ENCODE measurements at regions not wholly inside any gene's neighbourhood (a gene's known extent, or its start where the extent isn't known, plus 50 kb on each side); places are given as distances from the start of the nearest gene placed in this dataset.

DNA sequence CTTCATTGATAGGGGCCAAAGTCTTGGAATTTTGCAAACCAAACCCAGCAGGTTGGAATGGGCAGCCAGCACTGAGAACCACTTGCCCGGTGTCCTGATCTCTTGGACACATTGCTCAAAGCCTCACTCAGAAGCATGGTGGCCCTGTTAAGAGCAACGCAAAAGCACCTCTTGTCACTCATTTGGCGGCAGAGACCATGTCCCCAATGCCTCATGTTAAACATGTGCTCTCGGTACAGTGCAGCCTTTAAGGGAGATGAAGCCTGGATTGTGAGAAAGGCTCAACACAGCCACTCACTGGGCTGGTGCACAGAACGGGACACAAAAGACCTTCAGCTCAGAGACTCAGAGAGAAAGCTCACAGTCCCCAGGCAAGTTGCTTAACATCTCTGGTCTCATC lies 298.4 kb upstream of the PRDM1 start:
- TF ChIP-seq, protein P1, sequence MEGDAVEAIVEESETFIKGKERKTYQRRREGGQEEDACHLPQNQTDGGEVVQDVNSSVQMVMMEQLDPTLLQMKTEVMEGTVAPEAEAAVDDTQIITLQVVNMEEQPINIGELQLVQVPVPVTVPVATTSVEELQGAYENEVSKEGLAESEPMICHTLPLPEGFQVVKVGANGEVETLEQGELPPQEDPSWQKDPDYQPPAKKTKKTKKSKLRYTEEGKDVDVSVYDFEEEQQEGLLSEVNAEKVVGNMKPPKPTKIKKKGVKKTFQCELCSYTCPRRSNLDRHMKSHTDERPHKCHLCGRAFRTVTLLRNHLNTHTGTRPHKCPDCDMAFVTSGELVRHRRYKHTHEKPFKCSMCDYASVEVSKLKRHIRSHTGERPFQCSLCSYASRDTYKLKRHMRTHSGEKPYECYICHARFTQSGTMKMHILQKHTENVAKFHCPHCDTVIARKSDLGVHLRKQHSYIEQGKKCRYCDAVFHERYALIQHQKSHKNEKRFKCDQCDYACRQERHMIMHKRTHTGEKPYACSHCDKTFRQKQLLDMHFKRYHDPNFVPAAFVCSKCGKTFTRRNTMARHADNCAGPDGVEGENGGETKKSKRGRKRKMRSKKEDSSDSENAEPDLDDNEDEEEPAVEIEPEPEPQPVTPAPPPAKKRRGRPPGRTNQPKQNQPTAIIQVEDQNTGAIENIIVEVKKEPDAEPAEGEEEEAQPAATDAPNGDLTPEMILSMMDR (IDR thresholded peaks at IDR 0.05), result no peak
- no peak for TF ChIP-seq POLR2A (IDR thresholded peaks at IDR 0.05)
